ENCODE measurements at regions not wholly inside any gene's neighbourhood (a gene's known extent, or its start where the extent isn't known, plus 50 kb on each side); places are given as distances from the start of the nearest gene placed in this dataset.
A peak's percentile ranks its signal among the peaks of the same experiment; 100 is the strongest.

GRCh38 chr10:33126742-33127141, 168.7 kb upstream of the ITGB1 start:
- peak; percentile 66 for DNase-seq

- DNase-seq: peak; percentile 65
Measured at GRCh38 chr10:33125522-33126517, 167.8 kb upstream of the ITGB1 start.

DNA sequence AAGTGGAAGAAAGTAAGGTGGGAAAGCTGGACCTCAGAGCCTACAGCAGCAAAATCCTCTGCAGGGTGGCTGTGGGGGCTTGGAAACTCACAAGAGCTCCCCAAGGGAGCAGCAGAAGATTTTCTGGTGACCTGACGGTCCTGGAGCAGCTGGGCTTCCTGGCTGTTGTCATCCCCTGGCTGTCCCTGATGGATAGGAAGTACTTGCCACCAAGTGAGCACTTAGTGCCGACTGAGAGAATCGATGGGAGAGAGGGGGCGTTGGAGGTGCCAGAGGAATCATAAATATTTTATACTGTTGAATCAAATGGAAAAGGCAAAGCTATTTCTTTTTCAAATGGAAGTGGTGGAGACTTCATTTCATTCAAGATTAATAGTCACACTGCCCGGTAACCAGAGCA, 167.1 kb upstream of the ITGB1 start:
- no peak for DNase-seq

- DNase-seq: peak; percentile 35
Measured at GRCh38 chr10:33123680-33124079, 165.7 kb upstream of the ITGB1 start.

- DNase-seq: no peak
Measured at GRCh38 chr10:33122014-33122809, 164.2 kb upstream of the ITGB1 start.

- DNase-seq: no peak
Measured at GRCh38 chr10:33120700-33121099, 162.7 kb upstream of the ITGB1 start.

DNA sequence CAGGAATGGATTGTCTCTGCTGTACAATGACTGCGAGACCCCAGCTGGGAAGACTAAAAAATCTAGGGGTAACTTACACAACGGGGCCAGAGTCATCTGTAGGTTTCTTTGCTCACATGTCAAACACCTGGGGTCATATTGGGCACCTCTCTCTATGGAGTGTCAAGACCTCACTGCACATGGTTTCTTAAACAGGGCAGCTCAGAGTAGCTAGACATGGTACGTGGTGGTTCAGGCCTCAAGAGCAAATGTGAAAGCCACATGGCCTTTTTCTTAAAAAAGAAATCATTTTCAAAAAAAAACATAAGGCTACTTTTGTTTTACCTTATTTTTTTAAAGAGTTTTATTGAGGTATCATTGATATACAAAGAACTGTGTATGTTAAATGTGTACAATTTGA, 162.2 kb upstream of the ITGB1 start:
- no peak for DNase-seq

DNA sequence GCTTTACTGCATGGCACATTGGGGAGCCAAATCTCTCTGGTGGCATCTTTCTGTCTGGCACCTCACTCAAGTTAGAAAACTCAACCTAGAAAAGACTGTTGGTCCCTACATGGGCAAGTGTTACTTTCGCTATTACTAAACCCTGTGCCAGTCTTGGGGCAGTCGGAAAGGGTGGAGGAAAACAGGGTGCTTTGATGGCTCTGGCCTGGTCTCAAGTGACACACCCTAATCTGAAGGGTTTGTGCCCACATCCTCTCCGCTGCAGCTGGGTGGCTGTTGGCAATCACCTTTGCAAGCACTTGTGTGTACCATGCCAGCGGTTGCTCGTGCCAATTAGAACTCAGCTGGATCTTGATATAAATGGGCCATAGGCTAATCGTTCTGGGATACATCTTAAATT, 159.8 kb upstream of the ITGB1 start:
- no peak for DNase-seq

- DNase-seq: no peak
Measured at GRCh38 chr10:33117230-33117629, 159.2 kb upstream of the ITGB1 start.

DNA sequence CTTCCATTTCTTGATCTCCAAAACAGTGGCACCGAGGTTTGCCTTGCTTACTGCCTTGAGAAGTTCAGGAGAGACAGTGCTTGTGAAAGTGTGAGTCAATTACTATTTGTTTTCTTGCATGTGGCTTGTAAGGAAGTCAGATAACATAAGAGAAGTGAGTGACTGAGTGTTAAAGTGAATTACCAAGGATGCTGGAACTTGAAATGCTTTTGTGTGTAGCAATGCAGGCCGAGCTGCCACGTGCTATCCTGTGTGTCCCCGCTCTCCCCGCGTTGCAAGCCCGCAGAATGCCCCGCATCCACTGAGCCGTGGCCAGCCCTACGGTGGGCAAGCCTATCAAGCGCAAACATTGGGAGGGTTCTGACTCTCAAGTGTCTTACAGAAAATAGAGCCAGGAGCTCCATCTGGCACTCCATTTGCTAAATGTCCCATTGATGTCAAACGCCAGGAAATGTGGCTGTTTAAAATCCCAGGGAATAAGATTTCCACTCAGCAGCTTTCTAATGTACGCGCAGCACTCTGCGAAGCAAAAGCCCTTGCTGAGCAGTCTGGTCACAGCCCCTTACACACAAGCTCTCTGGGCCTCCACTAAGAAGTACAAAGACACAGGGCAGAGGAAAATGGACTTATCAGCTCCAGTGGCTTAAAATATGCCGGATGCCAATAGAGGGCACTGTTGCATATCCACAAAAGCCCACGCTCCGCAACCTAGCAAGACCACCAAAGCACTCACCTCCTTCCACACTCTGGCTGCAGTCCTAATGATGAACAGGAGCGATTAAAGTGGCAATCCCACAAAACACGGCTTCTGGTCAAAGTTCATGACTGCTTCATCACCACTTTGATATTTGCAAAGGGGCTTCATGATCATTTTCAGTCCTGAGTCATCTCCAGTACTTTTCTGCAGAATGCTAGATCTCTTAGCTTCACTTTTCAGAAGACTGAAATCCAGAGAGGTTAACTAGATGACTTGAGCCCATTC, 158.0 kb upstream of the ITGB1 start:
- no peak for DNase-seq

- no peak for DNase-seq
Measured at GRCh38 chr10:33114451-33114952, 156.5 kb upstream of the ITGB1 start.

DNA sequence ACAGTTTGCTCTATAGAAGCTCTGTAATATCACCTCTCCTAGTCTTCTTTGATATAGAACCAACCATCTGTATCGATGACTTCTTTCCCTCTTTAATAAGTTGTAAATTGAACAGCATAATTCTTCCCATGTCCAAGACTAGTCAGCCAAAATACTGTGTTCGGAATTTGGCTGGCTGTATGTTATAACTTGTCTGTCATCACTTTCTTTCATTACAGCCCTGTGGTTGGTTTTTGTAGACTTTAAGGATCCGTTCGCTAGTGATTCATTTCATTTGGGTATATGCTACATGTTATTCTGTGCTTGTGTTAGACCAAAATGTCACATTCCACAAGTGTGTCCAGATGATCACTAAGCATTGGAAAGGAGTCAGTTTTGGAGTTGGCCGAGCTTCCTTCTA, 155.4 kb upstream of the ITGB1 start:
- no peak for DNase-seq

DNA sequence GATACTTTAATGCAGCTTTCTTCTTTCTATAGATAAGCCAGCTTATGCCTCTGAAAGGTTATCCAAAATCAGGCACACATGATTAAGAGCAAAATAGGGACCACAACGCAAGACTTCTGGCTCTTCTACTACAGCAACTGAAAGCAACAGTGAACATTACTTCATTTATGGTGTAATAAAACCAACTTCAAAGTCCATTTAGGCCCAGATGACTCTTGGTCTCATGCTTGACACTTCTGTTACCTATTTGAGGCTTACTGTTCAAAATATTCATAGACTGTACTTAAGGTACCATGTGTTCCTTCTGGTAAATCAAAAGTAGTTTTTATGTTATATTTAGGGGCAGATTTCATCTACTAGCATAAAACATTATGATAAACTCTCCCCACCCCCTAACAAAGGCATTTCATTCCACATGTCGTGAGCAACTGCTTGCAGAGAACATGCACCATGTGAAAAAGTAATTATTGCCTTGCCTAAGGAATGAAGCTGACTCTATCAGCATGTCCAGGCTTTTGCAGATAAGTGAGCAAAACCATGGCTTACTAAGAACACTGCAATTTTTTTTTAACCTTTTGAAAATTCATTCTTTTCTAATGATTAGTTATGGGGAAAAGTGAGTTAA, 154.9 kb upstream of the ITGB1 start:
- no peak for DNase-seq

DNA sequence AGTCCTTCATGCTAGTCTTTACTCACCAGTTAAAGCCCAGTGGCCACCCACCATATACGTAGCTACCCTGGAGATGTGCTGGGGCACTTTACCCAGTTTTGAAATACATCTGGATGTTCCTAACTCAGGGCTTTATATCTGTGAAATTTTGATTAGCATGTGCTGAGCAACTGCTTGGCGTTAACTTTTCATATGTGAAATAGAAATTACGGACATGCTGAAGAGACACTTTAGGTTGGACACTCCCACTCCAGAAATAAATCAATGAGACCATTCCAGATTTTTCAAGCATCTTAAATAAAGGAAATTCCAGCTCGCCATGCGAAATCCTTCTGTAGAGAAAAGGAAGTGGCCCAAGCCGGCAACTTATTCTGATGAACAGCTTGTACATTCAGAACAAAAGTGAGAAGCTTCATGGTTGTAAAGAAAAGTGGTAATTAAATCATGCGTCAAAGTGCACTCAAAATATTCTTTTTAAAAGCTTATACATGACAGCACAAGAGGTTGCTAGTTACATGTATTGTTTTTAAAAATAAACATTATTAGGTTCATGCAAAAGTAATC, 153.5 kb upstream of the ITGB1 start:
- no peak for DNase-seq

DNA sequence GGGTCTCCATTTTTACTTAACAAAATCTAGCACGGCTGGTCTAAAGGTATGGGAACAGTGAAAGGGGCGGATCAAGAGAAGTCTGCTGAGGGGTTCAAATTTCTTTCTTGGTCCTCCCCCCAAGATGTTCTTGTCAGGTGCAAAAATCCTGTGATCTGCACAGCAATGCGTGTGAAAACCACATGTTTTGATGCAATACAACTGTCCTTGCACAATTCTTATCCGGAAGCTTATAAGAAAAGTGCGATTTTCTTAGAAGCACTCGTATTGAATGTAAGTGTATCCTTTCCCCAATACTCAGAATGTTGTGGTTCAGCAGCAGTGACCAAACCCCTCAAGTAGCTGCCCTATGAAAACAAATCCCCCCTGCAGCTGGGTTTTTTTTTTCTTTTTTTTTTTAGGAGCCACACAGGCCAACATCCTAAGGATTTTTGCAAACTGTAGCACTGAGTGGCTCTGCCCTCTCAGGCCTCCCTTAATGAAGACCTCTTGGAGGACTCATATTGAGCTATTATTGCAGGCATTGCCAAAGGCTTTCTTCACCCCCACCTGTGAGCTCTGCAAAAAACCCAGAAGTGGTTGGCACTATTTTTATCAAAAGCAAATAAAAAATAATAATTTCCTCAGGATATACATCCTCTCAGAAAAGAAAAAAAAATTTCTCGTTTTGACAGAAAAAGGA, 151.9 kb upstream of the ITGB1 start:
- no peak for DNase-seq

DNA sequence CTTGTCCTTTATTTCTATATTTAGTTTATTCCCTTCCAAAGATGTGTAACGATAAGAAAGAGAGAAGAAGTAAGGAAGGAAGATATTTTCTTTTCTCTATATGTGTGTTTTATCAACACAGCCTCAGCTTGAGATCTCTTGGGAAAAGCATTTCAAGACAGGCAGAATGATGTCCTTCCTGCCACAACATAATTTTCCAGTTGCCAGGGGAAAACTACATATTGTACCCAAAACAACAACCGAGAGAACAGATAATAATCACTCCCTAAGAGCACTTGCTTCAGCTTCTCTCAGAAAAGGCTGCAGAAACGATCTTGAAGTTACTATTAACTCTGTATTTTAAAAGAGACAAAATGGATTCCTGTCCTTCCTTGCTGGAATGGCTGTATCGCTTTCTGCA, 151.4 kb upstream of the ITGB1 start:
- DNase-seq: no peak

- DNase-seq: no peak
Measured at GRCh38 chr10:33107953-33108352, 149.9 kb upstream of the ITGB1 start.

GRCh38 chr10:33106767-33107166, 148.7 kb upstream of the ITGB1 start:
- no peak for DNase-seq

DNA sequence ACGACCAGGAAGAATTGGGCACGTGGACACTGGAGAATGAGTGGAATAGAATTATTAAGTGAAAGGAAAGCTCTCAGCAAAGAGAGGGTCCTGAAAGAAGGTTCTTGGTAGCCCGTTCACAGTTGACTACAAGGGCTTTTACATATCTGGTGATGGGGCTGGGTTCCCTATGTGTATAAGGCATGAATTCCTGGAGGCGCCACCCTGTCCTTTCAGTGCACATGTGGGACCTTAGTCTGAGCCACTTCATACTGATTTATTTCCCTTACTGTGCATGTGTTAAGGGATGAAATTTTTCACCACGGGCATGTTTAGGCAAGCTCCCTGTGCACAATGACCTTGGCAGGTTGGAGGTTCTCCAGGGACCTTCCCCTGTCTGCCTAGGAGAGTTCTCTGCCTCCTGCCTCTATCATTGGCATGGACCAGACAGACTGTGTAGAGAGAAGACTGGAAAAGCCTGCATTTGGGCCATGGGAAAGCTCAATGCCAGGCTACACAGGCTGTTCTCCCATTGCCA, 145.9 kb upstream of the ITGB1 start:
- no peak for DNase-seq

DNA sequence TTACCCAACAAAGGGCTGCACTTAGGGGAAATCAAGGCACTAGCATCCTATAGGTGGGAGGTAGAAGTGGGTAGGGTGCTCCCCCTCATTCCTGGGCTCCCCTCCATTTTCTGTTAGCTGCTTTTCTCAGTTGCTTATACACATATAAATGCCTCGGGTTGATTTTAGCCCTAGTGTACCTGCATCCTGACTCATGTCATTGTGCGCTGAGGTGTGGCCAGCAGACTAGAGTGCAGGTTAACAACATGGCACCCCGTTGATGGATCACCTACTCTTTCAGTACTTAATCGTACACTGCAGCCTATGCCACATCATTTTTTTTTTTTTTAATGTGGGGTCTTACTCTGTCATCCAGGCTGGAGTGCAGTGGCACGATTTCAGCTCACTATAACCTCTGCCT, 144.0 kb upstream of the ITGB1 start:
- no peak for DNase-seq

GRCh38 chr10:33101392-33101787, 143.4 kb upstream of the ITGB1 start:
- DNase-seq: no peak

Data from activated CD8-positive, alpha-beta memory T cell treated with anti-CD3 and anti-CD28 coated beads for 24 hours (primary cell).